HCT116 (cell line): ENCODE measurements at regions not wholly inside any gene's neighbourhood (a gene's known extent, or its start where the extent isn't known, plus 50 kb on each side); places are given as distances from the start of the nearest gene placed in this dataset.

Source experiments
- ATAC-seq: fragments of 200-7000 bp; cut with Tn5 transposase; 2 replicates; pipeline ENCODE4 v1.9.1; 2020; ENCODE audit warnings: mild to moderate bottlenecking, moderate library complexity
- BruUV-seq: library from RNA; stranded (reverse); fragments of 400-500 nt; replicated peaks from 2 replicates; lab custom pipeline; 2021; lab: Mats Ljungman, UMichigan
- CTCF ChIA-PET: fragments of 300-600 bp; sonication (Branson Sonifier 250); formaldehyde crosslinking; loops from one replicate; lab custom pipeline; 2021; ENCODE audit warnings: antibody characterized with exemption; lab: Charles Lee
- POLR2A ChIA-PET: fragments of 300-600, 350-600 bp; sonication (Branson Sonifier 250); formaldehyde crosslinking; loops from one replicate; lab custom pipeline; 2021; ENCODE audit warnings: antibody characterized with exemption; lab: Charles Lee
- RAD21 ChIA-PET, 2 experiments: fragments of 300-600 bp; sonication (Branson Sonifier 250); formaldehyde crosslinking; loops; one replicate each; lab custom pipeline; 2023; ENCODE audit warnings: low total read pairs in 2 of 2; ENCODE audit not compliant: uncharacterized antibody in 2 of 2, unreplicated experiment in 2 of 2, low non-redundant PET in 1 of 2; lab: Charles Lee
- DNase-seq: peaks from one replicate; pipeline ENCODE4 v3.0.0-alpha.2; 2010; ENCODE audit warnings: low read depth, low spot score
- H2AFZ ChIP-seq: fragments of 200-600 bp; shearing (Covaris generic), sonication (generic); 2 replicates; pipeline ENCODE4 v1.6.1; 2017; ENCODE audit warnings: low read depth, mixed run types, mixed read lengths, antibody characterized with exemption, low read length; ENCODE audit not compliant: poor library complexity, severe bottlenecking
- H3K27ac ChIP-seq: 2 replicates; pipeline ENCODE4 v1.5.1; 2012; ENCODE audit warnings: low read depth, low read length
- H3K27me3 ChIP-seq: fragments of 200-600 bp; sonication (generic); 2 replicates; pipeline ENCODE4 v1.6.1; 2016; ENCODE audit warnings: mixed run types, low read length, mixed read lengths; ENCODE audit not compliant: insufficient read depth
- H3K36me3 ChIP-seq, 2 experiments: fragments of 200-500 bp in 1 of 2; fragments of 200-600 bp in 1 of 2; sonication (Bioruptor generic) in 1 of 2; sonication (generic) in 1 of 2; 2 replicates each; pipeline versions ENCODE4 v1.5.1 to v1.6.1; 2014 to 2016; ENCODE audit warnings: low read length in 2 of 2, inconsistent platforms in 1 of 2, mixed read lengths in 1 of 2, mixed run types in 1 of 2; ENCODE audit not compliant: insufficient read depth in 2 of 2, control insufficient read depth in 1 of 2
- H3K4me1 ChIP-seq, 2 experiments: fragments of 200-600 bp in 1 of 2; sonication (generic) in 1 of 2; 2 replicates each; pipeline versions ENCODE4 v1.5.1 to v1.6.1; 2012 to 2017; ENCODE audit warnings: low read length in 2 of 2, inconsistent platforms in 1 of 2, mild to moderate bottlenecking in 1 of 2, mixed read lengths in 1 of 2, mixed run types in 1 of 2, moderate library complexity in 1 of 2; ENCODE audit not compliant: insufficient read depth in 2 of 2, control insufficient read depth in 1 of 2
- H3K4me2 ChIP-seq: fragments of 200-600 bp; sonication (generic); 2 replicates; pipeline ENCODE4 v1.6.1; 2017; ENCODE audit warnings: mixed run types, low read length, mixed read lengths
- H3K4me3 ChIP-seq, 2 experiments: fragments of 200-600 bp in 1 of 2; sonication (generic) in 1 of 2; replicated peaks in 1 of 2; 2 replicates each; pipeline ENCODE4 v1.5.1; 2011 to 2016; ENCODE audit warnings: low read length in 2 of 2, control low read depth in 1 of 2, low read depth in 1 of 2, mild to moderate bottlenecking in 1 of 2, mixed read lengths in 1 of 2, mixed run types in 1 of 2
- H3K79me2 ChIP-seq: fragments of 200-600 bp; sonication (generic); 2 replicates; pipeline ENCODE4 v1.6.1; 2017; ENCODE audit warnings: mild to moderate bottlenecking, mixed run types, low read length, moderate library complexity, mixed read lengths; ENCODE audit not compliant: insufficient read depth
- H3K9ac ChIP-seq: fragments of 200-600 bp; sonication (generic); 2 replicates; pipeline ENCODE4 v1.6.1; 2016; ENCODE audit warnings: low read length, mixed read lengths
- H3K9me2 ChIP-seq: fragments of 200-600 bp; sonication (generic), shearing (Covaris generic); 2 replicates; pipeline ENCODE4 v1.6.1; 2017; ENCODE audit warnings: mixed run types, mild to moderate bottlenecking, moderate library complexity; ENCODE audit not compliant: insufficient read depth
- H3K9me3 ChIP-seq, 2 experiments: fragments of 200-500 bp in 1 of 2; fragments of 200-600 bp in 1 of 2; sonication (Bioruptor generic) in 1 of 2; sonication (generic) in 1 of 2; 2 replicates each; pipeline ENCODE4 v1.6.1; 2014 to 2017; ENCODE audit warnings: low read length in 2 of 2, mixed read lengths in 2 of 2, inconsistent platforms in 1 of 2, low read depth in 1 of 2, mild to moderate bottlenecking in 1 of 2, mixed run types in 1 of 2, moderate library complexity in 1 of 2; ENCODE audit not compliant: control insufficient read depth in 1 of 2, insufficient read depth in 1 of 2
- H4K20me1 ChIP-seq: fragments of 200-600 bp; sonication (generic), shearing (Covaris generic); 2 replicates; pipeline ENCODE4 v1.6.1; 2017; ENCODE audit warnings: mixed run types, mild to moderate bottlenecking, moderate library complexity; ENCODE audit not compliant: insufficient read depth
- CTCF ChIP-seq, 3 experiments: fragments of 200-600 bp in 1 of 3; sonication (generic) in 1 of 3; IDR thresholded peaks in 2 of 3; conservative IDR thresholded peaks in 1 of 3; 2 replicates each; pipeline ENCODE4 v1.5.1; 2012 to 2017; ENCODE audit warnings: low read depth in 2 of 3, low read length in 2 of 3, antibody characterized with exemption in 1 of 3, borderline replicate concordance in 1 of 3, control low read depth in 1 of 3, mild to moderate bottlenecking in 1 of 3, mixed read lengths in 1 of 3, mixed run types in 1 of 3, moderate library complexity in 1 of 3; ENCODE audit not compliant: insufficient read depth in 1 of 3
- EGR1 ChIP-seq: IDR thresholded peaks from 2 replicates; pipeline ENCODE4 v1.6.1; 2012; ENCODE audit warnings: low read depth
- ELF1 ChIP-seq: IDR thresholded peaks from 2 replicates; pipeline ENCODE4 v1.6.1; 2012; ENCODE audit warnings: low read depth, borderline replicate concordance
- JUND ChIP-seq: IDR thresholded peaks from 2 replicates; pipeline ENCODE4 v1.6.1; 2012
- POLR2A ChIP-seq: IDR thresholded peaks from 2 replicates; pipeline ENCODE4 v1.7.0; 2011; ENCODE audit warnings: borderline replicate concordance; ENCODE audit not compliant: insufficient read depth, insufficient read length; ENCODE audit errors: extremely low read depth
- SP1 ChIP-seq: IDR thresholded peaks from 2 replicates; pipeline ENCODE4 v1.6.1; 2012; ENCODE audit warnings: low read depth
- TCF7L2 ChIP-seq: IDR thresholded peaks from 2 replicates; pipeline ENCODE4 v1.7.0; 2011; ENCODE audit warnings: borderline replicate concordance, inconsistent platforms; ENCODE audit not compliant: insufficient read depth, insufficient read length; ENCODE audit errors: extremely low read depth
- YY1 ChIP-seq: IDR thresholded peaks from 2 replicates; pipeline ENCODE4 v1.6.1; 2011; ENCODE audit warnings: low read length, low read depth, moderate library complexity, mild to moderate bottlenecking; ENCODE audit not compliant: insufficient replicate concordance; ENCODE audit errors: extremely low read depth
- ZNF274 ChIP-seq: fragments of 200-500 bp; sonication (Bioruptor generic); IDR thresholded peaks from 2 replicates; pipeline ENCODE4 v1.6.1; 2014; ENCODE audit warnings: mild to moderate bottlenecking, low read depth, low read length, inconsistent platforms
- intact Hi-C: fragments of 100-400 bp; cut with micrococcal nuclease; formaldehyde crosslinking; loops from 2 replicates; pipeline ENCODE4 v1.10.0; 2022
- TF ChIP-seq, protein P1 (sequence below): IDR thresholded peaks from 2 replicates; pipeline ENCODE4 v1.6.1; 2011; ENCODE audit warnings: mild to moderate bottlenecking, low read length, moderate library complexity; ENCODE audit not compliant: insufficient replicate concordance; ENCODE audit errors: extremely low read depth

- TF ChIP-seq CTCF (IDR thresholded peaks at IDR 0.05 in 2 of 3, conservative IDR thresholded peaks at IDR 0.05 in 1 of 3; ENCODE audit: borderline replicate concordance in 1 of 3, insufficient read depth in 1 of 3, low read depth in 2 of 3, low read length in 2 of 3) = no peak
- no peak for TF ChIP-seq ZNF274
- TF ChIP-seq SP1 = no peak
- no peak for TF ChIP-seq EGR1
- TF ChIP-seq JUND = no peak
- no peak for TF ChIP-seq YY1
These were observed 164.9 kb downstream of the DTHD1 start (continued) for GRCh38 chr4:36446275-36446674.

GRCh38 chr4:36461344-36461743 lies 179.9 kb downstream of the DTHD1 start:
- Histone ChIP-seq H3K27ac (no peak overlapping the region), H3K9me3 (no peaks in the 10 kb centered on the region), H3K27me3 (no peaks in the 10 kb centered on the region), H3K9ac (no peak overlapping the region), H4K20me1 (no peaks in the 10 kb centered on the region), H2AFZ (no peak overlapping the region), H3K4me2 (no peak overlapping the region), H3K9me2 (no peaks in the 10 kb centered on the region), H3K79me2 (no peaks in the 10 kb centered on the region), H3K36me3 (no peaks in the 10 kb centered on the region), H3K4me3 (no peak overlapping the region), H3K4me1 (no peaks in the 10 kb centered on the region)
- DNase-seq (no peak), ATAC-seq (no peak)
- POLR2A ChIA-PET = no interaction called here
- RAD21 ChIA-PET = no interaction called here
- CTCF ChIA-PET = no interaction called here
- no peak for TF ChIP-seq POLR2A
- no peak for TF ChIP-seq ELF1
- TF ChIP-seq, protein P1, sequence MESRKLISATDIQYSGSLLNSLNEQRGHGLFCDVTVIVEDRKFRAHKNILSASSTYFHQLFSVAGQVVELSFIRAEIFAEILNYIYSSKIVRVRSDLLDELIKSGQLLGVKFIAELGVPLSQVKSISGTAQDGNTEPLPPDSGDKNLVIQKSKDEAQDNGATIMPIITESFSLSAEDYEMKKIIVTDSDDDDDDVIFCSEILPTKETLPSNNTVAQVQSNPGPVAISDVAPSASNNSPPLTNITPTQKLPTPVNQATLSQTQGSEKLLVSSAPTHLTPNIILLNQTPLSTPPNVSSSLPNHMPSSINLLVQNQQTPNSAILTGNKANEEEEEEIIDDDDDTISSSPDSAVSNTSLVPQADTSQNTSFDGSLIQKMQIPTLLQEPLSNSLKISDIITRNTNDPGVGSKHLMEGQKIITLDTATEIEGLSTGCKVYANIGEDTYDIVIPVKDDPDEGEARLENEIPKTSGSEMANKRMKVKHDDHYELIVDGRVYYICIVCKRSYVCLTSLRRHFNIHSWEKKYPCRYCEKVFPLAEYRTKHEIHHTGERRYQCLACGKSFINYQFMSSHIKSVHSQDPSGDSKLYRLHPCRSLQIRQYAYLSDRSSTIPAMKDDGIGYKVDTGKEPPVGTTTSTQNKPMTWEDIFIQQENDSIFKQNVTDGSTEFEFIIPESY = no peak
- TF ChIP-seq TCF7L2 = no peak
- intact Hi-C loops = no loop called here
- no TSS peak for BruUV-seq
